Prostate gland (tissue), 2 donors: ENCODE measurements at regions not wholly inside any gene's neighbourhood (a gene's known extent, or its start where the extent isn't known, plus 50 kb on each side); places are given as distances from the start of the nearest gene placed in this dataset.

Source experiments
- DNase-seq: peaks from one replicate; pipeline ENCODE4 v3.0.0-alpha.2; 2019; ENCODE audit warnings: low spot score
- H3K27ac ChIP-seq, 2 donors: fragments of 200-600 bp; sonication (generic); 2 replicates each; pipeline ENCODE4 v1.5.1; 2017 to 2019
- H3K27me3 ChIP-seq: fragments of 200-600 bp; sonication (generic); replicated peaks from 2 replicates; pipeline ENCODE4 v1.5.1; 2019; ENCODE audit not compliant: insufficient read depth
- H3K36me3 ChIP-seq, 2 donors: fragments of 200-600 bp; sonication (generic); 1 replicate in 1 of 2; 2 replicates in 1 of 2; pipeline versions ENCODE4 v1.5.1 to v1.8.1; 2017 to 2019
- H3K4me1 ChIP-seq: fragments of 200-600 bp; sonication (generic); replicated peaks from 2 replicates; pipeline ENCODE4 v1.5.1; 2019
- H3K4me3 ChIP-seq, 2 donors: fragments of 200-600 bp; sonication (generic); 2 replicates each; pipeline ENCODE4 v1.5.1; 2017 to 2019
- H3K9me3 ChIP-seq: fragments of 200-600 bp; sonication (generic); 2 replicates; pipeline ENCODE4 v1.5.1; 2017
- CTCF ChIP-seq, 4 experiments: fragments of 200-600 bp in 2 of 4; fragments of 450-650 bp in 2 of 4; sonication (generic) in 2 of 4; IDR thresholded peaks; 1 replicate in 3 of 4; 2 replicates in 1 of 4; pipeline ENCODE4 v1.5.1; 2016 to 2019; ENCODE audit warnings: antibody characterized with exemption in 4 of 4, mild to moderate bottlenecking in 2 of 4, moderate library complexity in 2 of 4
- POLR2A ChIP-seq: fragments of 450-650 bp; IDR thresholded peaks from one replicate; pipeline ENCODE4 v1.6.1; 2016; ENCODE audit warnings: antibody characterized with exemption, mild to moderate bottlenecking
- POLR2AphosphoS5 ChIP-seq: sonication (generic); formaldehyde crosslinking; IDR thresholded peaks from one replicate; pipeline ENCODE4 v1.6.1; 2017; ENCODE audit warnings: antibody characterized with exemption
- WGBS: methylation state at CpG from one replicate; pipeline ENCODE4 v1.1.5; 2018; 5-methylcytosine and 5-hydroxymethylcytosine counted together
- intact Hi-C: fragments of 100-400 bp; cut with DNase I; formaldehyde crosslinking; loops from one replicate; pipeline ENCODE4 v1.14.2; 2022

GRCh38 chr9:118993965-118994364 is 375.3 kb downstream of the BRINP1 start:
- Histone ChIP-seq H3K27ac (no peak overlapping the region), H3K36me3 (no peaks in the 10 kb centered on the region), H3K4me1 (no peaks in the 10 kb centered on the region), H3K9me3 (no peaks in the 10 kb centered on the region), H3K4me3 (no peak overlapping the region), H3K27me3 (no peaks in the 10 kb centered on the region)
- intact Hi-C loops: loop anchor here (10.0 kb wide), 1 partner anchor 291 kb away; no protein-coding TSS in a partner anchor
- TF ChIP-seq POLR2AphosphoS5 (no peak), POLR2A (no peak)
- DNase-seq: no peak
- 81% methylated on average over 4 of the region's 4 CpGs for WGBS

DNA sequence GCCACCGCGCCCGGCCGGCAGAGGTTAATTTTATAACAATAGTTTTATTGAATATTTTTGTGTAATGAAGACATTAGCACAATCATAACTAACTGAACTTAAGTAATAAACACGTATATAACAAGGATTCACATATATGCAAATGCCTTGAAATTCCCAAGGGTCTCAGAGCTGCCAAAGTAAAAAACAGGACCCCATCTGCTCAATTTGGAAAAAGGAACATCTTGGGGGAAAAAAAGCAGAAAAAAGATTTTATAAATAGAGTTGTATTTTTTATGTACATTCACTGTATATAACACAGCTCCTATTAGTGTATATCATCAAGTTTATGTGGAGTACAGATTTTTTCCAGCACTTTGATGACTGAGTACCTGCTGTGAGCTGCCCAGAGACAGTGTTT is 366.7 kb downstream of the BRINP1 start:
- 88% methylated on average over 5 of the region's 5 CpGs for WGBS
- intact Hi-C loops: no loop called here
- no peak overlapping the region for H3K27ac ChIP-seq
- TF ChIP-seq POLR2A (no peak), POLR2AphosphoS5 (no peak)
- no peaks in the 10 kb centered on the region for H3K27me3 ChIP-seq
- DNase-seq: no peak
- no peaks in the 10 kb centered on the region for H3K4me1 ChIP-seq
- H3K4me3 ChIP-seq: no peak overlapping the region
- H3K36me3 ChIP-seq: no peaks in the 10 kb centered on the region
- H3K9me3 ChIP-seq: no peaks in the 10 kb centered on the region

GRCh38 chr9:119003201-119003611 is 366.0 kb downstream of the BRINP1 start:
- intact Hi-C loops: no loop called here
- TF ChIP-seq POLR2AphosphoS5: no peak
- no peak for TF ChIP-seq POLR2A
- TF ChIP-seq CTCF (IDR thresholded peaks at IDR 0.05): no peak
- no peak for DNase-seq
- no peaks in the 10 kb centered on the region for H3K27me3 ChIP-seq
- no peaks in the 10 kb centered on the region for H3K36me3 ChIP-seq
- H3K4me3 ChIP-seq: no peak overlapping the region
- H3K27ac ChIP-seq: no peak overlapping the region
- H3K9me3 ChIP-seq: no peaks in the 10 kb centered on the region
- H3K4me1 ChIP-seq: no peaks in the 10 kb centered on the region

- H3K27ac ChIP-seq: no peak overlapping the region
- DNase-seq: no peak
- no peaks in the 10 kb centered on the region for H3K4me1 ChIP-seq
- WGBS: 64% methylated on average over 2 of the region's 2 CpGs
- no peak for TF ChIP-seq POLR2AphosphoS5
- no peak for TF ChIP-seq POLR2A
- TF ChIP-seq CTCF (IDR thresholded peaks at IDR 0.05): no peak
- H3K9me3 ChIP-seq: no peaks in the 10 kb centered on the region
- no peaks in the 10 kb centered on the region for H3K27me3 ChIP-seq
- intact Hi-C loops: no loop called here
- no peak overlapping the region for H3K4me3 ChIP-seq
- H3K36me3 ChIP-seq: no peaks in the 10 kb centered on the region
These were observed 365.2 kb downstream of the BRINP1 start for GRCh38 chr9:119003882-119004617.

DNA sequence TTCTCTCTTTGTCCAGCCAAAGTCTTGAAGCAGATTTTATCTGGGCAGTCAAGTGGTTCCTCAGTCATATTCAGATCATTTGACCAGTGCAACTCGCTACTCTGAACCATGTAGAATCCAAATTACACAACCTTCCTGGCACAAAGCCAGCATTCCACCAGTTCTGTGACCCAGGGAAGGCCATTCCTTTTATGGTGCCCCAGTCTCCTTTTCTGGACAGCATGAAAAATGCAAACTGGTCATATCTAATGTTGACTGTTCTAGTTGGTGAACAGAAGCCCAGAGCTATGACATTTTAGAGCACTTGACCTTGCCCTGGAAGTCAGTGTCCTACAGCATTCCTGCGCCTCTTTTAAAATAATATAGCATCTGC is 364.6 kb downstream of the BRINP1 start:
- 42% methylated on average over 2 of the region's 2 CpGs for WGBS
- no peaks in the 10 kb centered on the region for H3K4me1 ChIP-seq
- no peaks in the 10 kb centered on the region for H3K9me3 ChIP-seq
- H3K27ac ChIP-seq: peak overlapping the region in 1 of 2 donors; percentile 1
- H3K27me3 ChIP-seq: no peaks in the 10 kb centered on the region
- TF ChIP-seq POLR2AphosphoS5: peak; percentile 47
- no peak for TF ChIP-seq POLR2A
- TF ChIP-seq CTCF (IDR thresholded peaks at IDR 0.05): no peak
- H3K36me3 ChIP-seq: no peaks in the 10 kb centered on the region
- no peak overlapping the region for H3K4me3 ChIP-seq
- DNase-seq: peak; percentile 31
- intact Hi-C loops: no loop called here

DNA sequence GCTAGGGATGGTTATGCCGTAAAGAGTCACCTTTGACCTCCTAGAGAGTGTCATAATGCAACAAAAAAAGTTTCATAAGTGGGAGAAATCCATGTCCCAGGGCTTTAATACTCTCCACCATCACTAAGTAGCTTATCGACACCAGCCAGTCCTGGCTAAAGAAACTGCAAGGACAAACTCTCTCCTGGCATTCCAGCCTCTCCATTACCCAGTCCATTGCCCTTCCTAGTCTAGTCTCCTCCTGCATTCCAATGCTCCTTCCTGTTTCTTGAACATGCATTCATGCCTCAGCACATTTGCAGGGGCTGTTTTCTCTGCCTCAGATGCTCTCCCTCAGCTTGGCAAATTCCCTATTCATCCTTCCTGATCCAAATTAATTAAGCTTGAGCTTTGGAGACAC is 364.1 kb downstream of the BRINP1 start:
- TF ChIP-seq POLR2AphosphoS5: no peak
- no peak for TF ChIP-seq CTCF (IDR thresholded peaks at IDR 0.05)
- no peak for TF ChIP-seq POLR2A
- WGBS: 64% methylated on average over 2 of the region's 2 CpGs
- no peak for DNase-seq
- Histone ChIP-seq H3K36me3 (no peaks in the 10 kb centered on the region), H3K27ac (peak overlapping the region in 1 of 2 donors; percentile 1), H3K9me3 (no peaks in the 10 kb centered on the region), H3K27me3 (no peaks in the 10 kb centered on the region), H3K4me1 (no peaks in the 10 kb centered on the region), H3K4me3 (no peak overlapping the region)
- intact Hi-C loops: no loop called here
